ENCODE measurements at regions not wholly inside any gene's neighbourhood (a gene's known extent, or its start where the extent isn't known, plus 50 kb on each side); places are given as distances from the start of the nearest gene placed in this dataset.

- no peak overlapping the region for H3K4me3 Mint-ChIP-seq
- DNase-seq: no peak
- no peak for ATAC-seq (ENCODE audit: low read depth)
- ChIA-PET POLR2A (no interaction called here), CTCF (no interaction called here)
- intact Hi-C loops (cut with micrococcal nuclease): no loop called here
- no peak overlapping the region for H3K27ac Mint-ChIP-seq
- H3K9me3 Mint-ChIP-seq: no peaks in the 10 kb centered on the region
- H3K36me3 Mint-ChIP-seq (ENCODE audit: low read depth): no peaks in the 10 kb centered on the region
- TF ChIP-seq CTCF (IDR thresholded peaks at IDR 0.05): no peak
- no peaks in the 10 kb centered on the region for H3K4me1 Mint-ChIP-seq
- H3K27me3 Mint-ChIP-seq: no peaks in the 10 kb centered on the region
These were observed 296.1 kb upstream of the GULP1 start for GRCh38 chr2:187995556-187995955.

GRCh38 chr2:187996630-187997029 lies 295.0 kb upstream of the GULP1 start:
- Mint-ChIP-seq H3K9me3 (no peaks in the 10 kb centered on the region), H3K4me3 (no peak overlapping the region), H3K27ac (no peak overlapping the region), H3K4me1 (no peaks in the 10 kb centered on the region), H3K27me3 (no peaks in the 10 kb centered on the region), H3K36me3 (ENCODE audit: low read depth) (no peaks in the 10 kb centered on the region)
- intact Hi-C loops (cut with micrococcal nuclease): no loop called here
- CTCF ChIA-PET: no interaction called here
- DNase-seq (no peak), ATAC-seq (ENCODE audit: low read depth) (no peak)
- POLR2A ChIA-PET: no interaction called here
- TF ChIP-seq CTCF (IDR thresholded peaks at IDR 0.05): no peak

- no peak for DNase-seq
- intact Hi-C loops (cut with micrococcal nuclease): no loop called here
- ChIA-PET CTCF (no interaction called here), POLR2A (no interaction called here)
- no peak overlapping the region for H3K4me3 Mint-ChIP-seq
- H3K27ac Mint-ChIP-seq: no peak overlapping the region
- no peaks in the 10 kb centered on the region for H3K36me3 Mint-ChIP-seq (ENCODE audit: low read depth)
- no peaks in the 10 kb centered on the region for H3K27me3 Mint-ChIP-seq
- no peak for TF ChIP-seq CTCF (IDR thresholded peaks at IDR 0.05)
- no peaks in the 10 kb centered on the region for H3K4me1 Mint-ChIP-seq
- H3K9me3 Mint-ChIP-seq: no peaks in the 10 kb centered on the region
- no peak for ATAC-seq (ENCODE audit: low read depth)
These were observed 291.5 kb upstream of the GULP1 start for GRCh38 chr2:188000189-188000588.

GRCh38 chr2:188003800-188004199 lies 287.9 kb upstream of the GULP1 start:
- no peak overlapping the region for H3K27ac Mint-ChIP-seq
- H3K27me3 Mint-ChIP-seq: no peaks in the 10 kb centered on the region
- no peaks in the 10 kb centered on the region for H3K4me1 Mint-ChIP-seq
- ATAC-seq (ENCODE audit: low read depth) (no peak), DNase-seq (no peak)
- H3K36me3 Mint-ChIP-seq (ENCODE audit: low read depth): no peaks in the 10 kb centered on the region
- H3K9me3 Mint-ChIP-seq: no peaks in the 10 kb centered on the region
- no peak for TF ChIP-seq CTCF (IDR thresholded peaks at IDR 0.05)
- CTCF ChIA-PET: no interaction called here
- POLR2A ChIA-PET: no interaction called here
- intact Hi-C loops (cut with micrococcal nuclease): no loop called here
- H3K4me3 Mint-ChIP-seq: no peak overlapping the region

- intact Hi-C loops (cut with micrococcal nuclease): no loop called here
- H3K4me1 Mint-ChIP-seq: no peaks in the 10 kb centered on the region
These were observed 277.9 kb upstream of the GULP1 start for GRCh38 chr2:188013767-188014166.

More at GRCh38 chr2:188013767-188014166, 277.9 kb upstream of the GULP1 start:
- ChIA-PET POLR2A (no interaction called here), CTCF (no interaction called here)
- ATAC-seq (ENCODE audit: low read depth) (no peak), DNase-seq (no peak)
- Mint-ChIP-seq H3K9me3 (no peaks in the 10 kb centered on the region), H3K27ac (no peak overlapping the region), H3K4me3 (no peak overlapping the region), H3K36me3 (ENCODE audit: low read depth) (no peaks in the 10 kb centered on the region), H3K27me3 (no peaks in the 10 kb centered on the region)
- no peak for TF ChIP-seq CTCF (IDR thresholded peaks at IDR 0.05)
